BJ (cell line): ENCODE measurements at regions not wholly inside any gene's neighbourhood (a gene's known extent, or its start where the extent isn't known, plus 50 kb on each side); places are given as distances from the start of the nearest gene placed in this dataset.

Experiments
- CTCF ChIA-PET: fragments of 350-600 bp; formaldehyde crosslinking; extraction: SDS; loops from one replicate; lab custom pipeline; 2021; ENCODE audit warnings: antibody characterized with exemption, inconsistent platforms; lab: Yijun Ruan, JAX
- POLR2A ChIA-PET: fragments of 300-600 bp; sonication (Branson Sonifier 250); formaldehyde crosslinking; extraction: SDS; loops from one replicate; lab custom pipeline; 2021; ENCODE audit warnings: antibody characterized with exemption; lab: Charles Lee
- DNase-seq: peaks from one replicate; pipeline ENCODE4 v3.0.0-alpha.2; 2011; ENCODE audit warnings: low read depth
- H3K27me3 ChIP-seq: 2 replicates; pipeline ENCODE4 v1.6.0; 2011; ENCODE audit warnings: low read length; ENCODE audit not compliant: control insufficient read depth, insufficient read depth
- H3K36me3 ChIP-seq: 2 replicates; pipeline ENCODE4 v1.5.1; 2011; ENCODE audit warnings: low read length; ENCODE audit not compliant: control insufficient read depth, insufficient read depth
- H3K4me3 ChIP-seq: 2 replicates; pipeline ENCODE4 v1.5.1; 2011; ENCODE audit warnings: low read depth, mild to moderate bottlenecking, control low read depth, low read length
- CTCF ChIP-seq: IDR thresholded peaks from 2 replicates; pipeline ENCODE4 v1.5.1; 2011; ENCODE audit warnings: low read depth, mild to moderate bottlenecking, control low read depth, inconsistent platforms, low read length, moderate library complexity; ENCODE audit not compliant: insufficient read depth

GRCh38 chr3:59658866-59659265 lies 609.0 kb upstream of the CFAP20DC start:
- H3K36me3 ChIP-seq, result no peaks in the 10 kb centered on the region
- POLR2A ChIA-PET, result no interaction called here
- H3K27me3 ChIP-seq, result no peaks in the 10 kb centered on the region
- no peak overlapping the region for H3K4me3 ChIP-seq
- TF ChIP-seq CTCF, result no peak
- CTCF ChIA-PET, result no interaction called here
- no peak for DNase-seq

GRCh38 chr3:59658274-59658673 lies 608.4 kb upstream of the CFAP20DC start:
- POLR2A ChIA-PET, result no interaction called here
- DNase-seq, result no peak
- TF ChIP-seq CTCF, result no peak
- CTCF ChIA-PET, result no interaction called here
- Histone ChIP-seq H3K27me3 (no peaks in the 10 kb centered on the region), H3K36me3 (no peaks in the 10 kb centered on the region), H3K4me3 (no peak overlapping the region)

- POLR2A ChIA-PET, result no interaction called here
- Histone ChIP-seq H3K4me3 (no peak overlapping the region), H3K36me3 (no peaks in the 10 kb centered on the region), H3K27me3 (no peaks in the 10 kb centered on the region)
- no peak for TF ChIP-seq CTCF
- CTCF ChIA-PET, result no interaction called here
- DNase-seq, result no peak
Observed at GRCh38 chr3:59655418-59656015, 605.7 kb upstream of the CFAP20DC start.

- DNase-seq, result no peak
- H3K36me3 ChIP-seq, result no peaks in the 10 kb centered on the region
- no peaks in the 10 kb centered on the region for H3K27me3 ChIP-seq
- no peak for TF ChIP-seq CTCF
- CTCF ChIA-PET, result no interaction called here
- H3K4me3 ChIP-seq, result no peak overlapping the region
- POLR2A ChIA-PET, result no interaction called here
Observed at GRCh38 chr3:59654480-59655417, 604.9 kb upstream of the CFAP20DC start.

GRCh38 chr3:59654123-59654479 lies 604.3 kb upstream of the CFAP20DC start:
- POLR2A ChIA-PET, result no interaction called here
- DNase-seq, result no peak
- no peak for TF ChIP-seq CTCF
- CTCF ChIA-PET, result no interaction called here
- H3K27me3 ChIP-seq, result no peaks in the 10 kb centered on the region
- no peak overlapping the region for H3K4me3 ChIP-seq
- H3K36me3 ChIP-seq, result no peaks in the 10 kb centered on the region
